ENCODE measurements at regions not wholly inside any gene's neighbourhood (a gene's known extent, or its start where the extent isn't known, plus 50 kb on each side); places are given as distances from the start of the nearest gene placed in this dataset.

DNA sequence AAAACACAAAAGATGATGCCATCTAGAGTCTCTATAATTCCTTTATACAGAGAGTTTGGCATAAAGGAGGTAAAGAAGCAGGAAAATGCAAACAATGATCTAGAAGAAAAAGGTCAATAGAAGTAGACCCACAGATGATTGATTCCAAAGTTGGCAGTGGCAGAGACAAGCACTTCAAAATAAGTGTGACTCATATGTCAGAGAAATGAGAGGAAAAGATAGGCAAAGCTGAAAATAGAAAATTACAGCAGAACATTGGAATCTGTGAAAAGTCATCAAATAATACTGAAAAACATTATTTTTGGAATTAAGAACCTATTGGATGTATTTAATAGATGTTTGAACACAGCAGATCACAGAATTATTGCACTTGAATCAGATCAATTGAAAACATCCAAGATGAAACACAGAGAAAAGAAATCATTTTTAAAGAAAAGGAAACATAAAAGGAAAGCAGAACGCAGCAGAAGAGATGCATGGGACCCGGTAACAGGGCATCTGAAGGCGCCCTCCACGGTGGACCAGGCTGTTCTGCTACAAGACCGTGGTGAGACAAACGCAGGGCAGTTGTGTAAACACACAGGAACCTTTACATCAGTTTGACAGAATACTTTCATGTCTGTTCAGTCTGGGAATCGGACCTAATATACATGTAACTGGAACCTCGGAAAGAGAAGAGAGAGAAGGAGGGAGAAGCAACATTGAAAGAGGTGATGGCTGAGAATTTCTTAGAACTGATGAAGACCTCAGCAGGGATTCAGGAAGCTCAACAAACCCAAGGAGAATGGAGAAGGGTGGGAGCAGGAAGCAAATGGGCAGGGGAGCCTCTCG lies 74.6 kb upstream of the GPC1 start:
- TF ChIP-seq, protein P1, sequence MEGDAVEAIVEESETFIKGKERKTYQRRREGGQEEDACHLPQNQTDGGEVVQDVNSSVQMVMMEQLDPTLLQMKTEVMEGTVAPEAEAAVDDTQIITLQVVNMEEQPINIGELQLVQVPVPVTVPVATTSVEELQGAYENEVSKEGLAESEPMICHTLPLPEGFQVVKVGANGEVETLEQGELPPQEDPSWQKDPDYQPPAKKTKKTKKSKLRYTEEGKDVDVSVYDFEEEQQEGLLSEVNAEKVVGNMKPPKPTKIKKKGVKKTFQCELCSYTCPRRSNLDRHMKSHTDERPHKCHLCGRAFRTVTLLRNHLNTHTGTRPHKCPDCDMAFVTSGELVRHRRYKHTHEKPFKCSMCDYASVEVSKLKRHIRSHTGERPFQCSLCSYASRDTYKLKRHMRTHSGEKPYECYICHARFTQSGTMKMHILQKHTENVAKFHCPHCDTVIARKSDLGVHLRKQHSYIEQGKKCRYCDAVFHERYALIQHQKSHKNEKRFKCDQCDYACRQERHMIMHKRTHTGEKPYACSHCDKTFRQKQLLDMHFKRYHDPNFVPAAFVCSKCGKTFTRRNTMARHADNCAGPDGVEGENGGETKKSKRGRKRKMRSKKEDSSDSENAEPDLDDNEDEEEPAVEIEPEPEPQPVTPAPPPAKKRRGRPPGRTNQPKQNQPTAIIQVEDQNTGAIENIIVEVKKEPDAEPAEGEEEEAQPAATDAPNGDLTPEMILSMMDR (IDR thresholded peaks at IDR 0.05), result no peak
- Histone ChIP-seq H3K36me3 (no peaks in the 10 kb centered on the region), H3K4me1 (no peaks in the 10 kb centered on the region), H3K9me3 (peaks cover 6% of the 10 kb centered on the region), H3K4me3 (no peak overlapping the region), H3K27ac (no peak overlapping the region), H3K27me3 (ENCODE audit: low read depth) (no peaks in the 10 kb centered on the region)
- no peak for DNase-seq
- no peak for ATAC-seq
- intact Hi-C loops (cut with DNase I), result no loop called here

DNA sequence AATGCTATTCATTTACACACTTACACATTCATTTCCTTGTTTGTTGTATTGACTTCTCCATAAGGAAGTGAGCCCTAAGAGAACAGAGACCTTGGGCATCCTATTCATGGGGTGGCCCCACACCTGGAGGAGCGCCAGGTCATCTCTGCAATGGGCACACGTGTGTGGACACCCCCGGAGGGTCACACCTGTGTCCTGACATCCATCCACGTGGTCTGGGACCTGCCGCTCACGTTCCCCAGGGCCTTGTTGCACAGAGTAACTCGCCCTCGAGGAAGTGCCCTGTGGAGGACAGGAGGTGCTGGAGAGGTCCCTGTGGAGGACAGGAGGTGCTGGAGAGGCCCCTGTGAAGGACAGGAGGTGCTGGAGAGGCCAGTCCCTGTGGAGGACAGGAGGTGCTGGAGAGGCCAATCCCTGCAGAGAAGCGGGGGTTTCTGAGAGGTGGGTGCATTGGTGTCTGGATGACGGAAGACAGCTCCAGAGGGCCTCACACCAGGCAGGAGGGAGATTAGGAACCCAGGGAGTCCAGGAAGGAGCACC lies 73.2 kb upstream of the GPC1 start:
- DNase-seq, result peak; percentile 37
- H3K4me1 ChIP-seq, result no peaks in the 10 kb centered on the region
- TF ChIP-seq, protein P1 (IDR thresholded peaks at IDR 0.05), result no peak
- H3K9me3 ChIP-seq, result peaks cover 6% of the 10 kb centered on the region
- H3K27ac ChIP-seq, result no peak overlapping the region
- no peaks in the 10 kb centered on the region for H3K27me3 ChIP-seq (ENCODE audit: low read depth)
- no peaks in the 10 kb centered on the region for H3K36me3 ChIP-seq
- intact Hi-C loops (cut with DNase I), result no loop called here
- H3K4me3 ChIP-seq, result no peak overlapping the region
- no peak for ATAC-seq

DNA sequence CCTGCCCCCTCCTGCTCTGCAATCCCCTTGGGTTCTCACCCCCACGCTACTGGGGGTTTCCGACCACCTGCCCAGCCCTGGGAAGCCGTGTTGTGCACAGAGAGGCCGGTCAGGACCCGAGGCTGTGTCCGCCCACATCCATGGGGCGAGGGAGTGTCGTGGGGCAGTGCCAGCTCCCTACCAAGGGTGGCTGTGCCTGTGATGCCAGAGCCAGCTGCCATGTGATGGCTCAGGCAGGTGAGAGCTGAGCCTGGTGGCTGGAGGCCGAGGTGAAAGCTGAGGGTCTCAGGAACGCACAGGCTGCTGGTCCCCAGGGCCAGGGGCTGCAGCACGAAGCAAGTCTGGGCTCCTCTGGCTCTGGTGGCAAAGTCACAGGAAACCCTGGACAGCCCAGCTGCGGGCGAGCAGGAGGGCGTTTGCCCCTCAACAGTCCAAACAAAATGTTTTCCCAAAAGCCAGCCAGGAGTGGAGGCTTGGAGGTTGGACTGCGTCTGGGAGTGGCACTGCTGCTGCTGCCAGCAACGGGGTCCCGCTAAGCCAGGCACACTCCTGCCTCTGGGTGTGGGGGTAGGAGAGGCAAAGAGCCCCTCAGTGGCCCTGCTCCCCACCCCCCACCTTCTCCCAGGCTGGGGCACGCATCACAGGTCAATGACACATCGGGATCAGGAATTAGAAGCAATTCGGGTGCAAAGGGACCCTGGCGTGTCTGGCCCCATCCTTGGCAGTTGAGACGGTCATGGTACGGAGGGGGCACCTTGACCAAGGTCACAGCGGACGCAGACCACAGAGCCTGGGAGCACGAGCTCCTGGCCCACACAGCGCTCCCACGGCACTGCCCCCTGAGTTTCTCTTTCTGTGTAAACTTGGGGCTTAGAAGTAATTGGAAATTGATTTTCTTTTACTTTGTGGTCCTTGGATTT lies 72.4 kb upstream of the GPC1 start:
- Histone ChIP-seq H3K27ac (no peak overlapping the region), H3K9me3 (peaks cover 6% of the 10 kb centered on the region), H3K4me1 (no peaks in the 10 kb centered on the region), H3K36me3 (no peaks in the 10 kb centered on the region), H3K4me3 (no peak overlapping the region), H3K27me3 (ENCODE audit: low read depth) (no peaks in the 10 kb centered on the region)
- intact Hi-C loops (cut with DNase I), result no loop called here
- DNase-seq (peak; percentile 32), ATAC-seq (no peak)
- TF ChIP-seq, protein P1 (IDR thresholded peaks at IDR 0.05), result no peak

DNA sequence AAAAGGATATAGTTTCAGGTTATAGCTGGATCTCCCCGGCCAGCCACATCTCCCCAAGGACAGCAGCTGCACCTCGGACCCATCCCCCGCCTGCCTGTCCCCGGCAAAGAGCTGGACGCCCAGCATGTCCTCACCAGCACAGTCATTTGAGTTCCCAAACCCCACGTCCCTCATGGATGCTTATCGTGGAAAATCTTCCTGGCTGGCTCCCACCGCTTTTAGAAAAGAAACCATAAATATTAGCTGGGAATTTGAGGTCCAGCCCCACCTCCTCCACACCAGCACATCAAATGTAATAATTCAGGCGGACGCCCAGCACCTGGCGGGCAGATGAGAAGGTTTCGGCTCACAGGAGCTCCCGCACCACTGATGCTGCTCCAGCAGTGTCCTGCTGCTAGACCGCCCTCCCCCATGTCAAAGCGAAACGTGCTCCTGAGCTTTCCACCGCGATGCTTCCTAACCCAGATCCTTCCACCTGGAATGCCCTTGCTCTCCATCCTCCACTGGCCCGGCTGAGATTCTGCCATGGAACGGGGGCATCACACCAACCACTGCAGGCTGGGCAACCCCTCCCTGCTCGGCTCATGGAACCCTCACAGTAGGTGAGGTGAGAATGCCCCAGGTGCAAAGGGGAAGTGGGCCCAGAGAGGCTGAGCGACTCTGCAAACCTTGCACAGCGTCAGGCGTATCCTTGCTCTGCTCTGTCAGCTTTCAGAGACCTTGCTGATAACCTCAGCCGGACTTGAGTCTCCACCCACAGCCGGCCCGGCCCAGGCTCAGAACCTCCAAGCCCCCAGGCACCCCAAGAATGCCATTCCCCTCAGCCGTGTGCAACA lies 71.5 kb upstream of the GPC1 start:
- Histone ChIP-seq H3K4me3 (no peak overlapping the region), H3K27me3 (ENCODE audit: low read depth) (no peaks in the 10 kb centered on the region), H3K9me3 (peaks cover 6% of the 10 kb centered on the region), H3K27ac (no peak overlapping the region), H3K4me1 (no peaks in the 10 kb centered on the region), H3K36me3 (no peaks in the 10 kb centered on the region)
- ATAC-seq (no peak), DNase-seq (peak; percentile 32)
- intact Hi-C loops (cut with DNase I), result no loop called here
- TF ChIP-seq, protein P1 (IDR thresholded peaks at IDR 0.05), result no peak

DNA sequence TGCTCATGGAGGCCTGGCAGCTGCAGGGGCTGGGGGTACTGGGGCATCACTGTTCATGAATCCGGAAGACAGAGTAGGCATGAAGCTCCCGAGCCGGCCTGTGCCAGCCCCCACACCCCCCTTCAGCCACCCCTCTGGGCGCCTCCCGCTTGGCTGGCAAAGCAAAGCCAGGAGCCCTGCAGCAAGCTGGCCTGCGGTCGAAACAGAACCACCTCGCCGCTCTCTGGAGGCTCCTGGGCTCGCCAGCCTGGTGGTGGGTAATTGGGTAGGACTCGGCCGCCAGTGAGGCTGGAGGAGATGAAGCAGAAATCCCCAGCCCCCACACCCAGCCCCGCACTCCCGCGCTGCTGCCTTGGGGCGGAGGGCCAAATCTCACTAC lies 70.9 kb upstream of the GPC1 start:
- ATAC-seq (no peak), DNase-seq (peak; percentile 38)
- peaks cover 6% of the 10 kb centered on the region for H3K9me3 ChIP-seq
- no peaks in the 10 kb centered on the region for H3K36me3 ChIP-seq
- H3K4me1 ChIP-seq, result peaks cover 3% of the 10 kb centered on the region
- no peaks in the 10 kb centered on the region for H3K27me3 ChIP-seq (ENCODE audit: low read depth)
- no peak overlapping the region for H3K4me3 ChIP-seq
- intact Hi-C loops (cut with DNase I), result no loop called here
- TF ChIP-seq, protein P1 (IDR thresholded peaks at IDR 0.05), result no peak
- no peak overlapping the region for H3K27ac ChIP-seq

All from lower lobe of right lung (tissue), 2 donors.